Caco-2 (cell line): ENCODE measurements at regions not wholly inside any gene's neighbourhood (a gene's known extent, or its start where the extent isn't known, plus 50 kb on each side); places are given as distances from the start of the nearest gene placed in this dataset.

Source experiments
- BruUV-seq: library from RNA; stranded (reverse); fragments of 400-500 nt; replicated peaks from 2 replicates; lab custom pipeline; 2021; lab: Mats Ljungman, UMichigan
- CTCF ChIA-PET: fragments of 300-600 bp; sonication (Branson Sonifier 250); formaldehyde crosslinking; loops from one replicate; lab custom pipeline; 2022; ENCODE audit warnings: antibody characterized with exemption; lab: Charles Lee
- POLR2A ChIA-PET: fragments of 300-600 bp; sonication (Branson Sonifier 250); formaldehyde crosslinking; loops from one replicate; lab custom pipeline; 2022; ENCODE audit warnings: antibody characterized with exemption; lab: Charles Lee
- DNase-seq, 2 experiments: peaks; one replicate each; pipeline versions ENCODE4 v3.0.0 to v3.0.0-alpha.2; 2020 to 2022
- H3K27me3 ChIP-seq: replicated peaks from 2 replicates; pipeline ENCODE4 v1.6.0; 2011; ENCODE audit warnings: low read length; ENCODE audit not compliant: control insufficient read depth, insufficient read depth
- H3K36me3 ChIP-seq: 2 replicates; pipeline ENCODE4 v1.5.1; 2011; ENCODE audit warnings: low read length; ENCODE audit not compliant: control insufficient read depth, insufficient read depth
- H3K4me1 ChIP-seq: fragments of 250-450 bp; sonication (Bioruptor Pico); 2 replicates; pipeline ENCODE4 v1.5.1; 2020; ENCODE audit warnings: mild to moderate bottlenecking
- H3K4me3 ChIP-seq: 2 replicates; pipeline ENCODE4 v1.5.1; 2011; ENCODE audit warnings: low read depth, mild to moderate bottlenecking, control low read depth, low read length
- H3K9me3 ChIP-seq: fragments of 250-450 bp; sonication (Bioruptor Pico); 2 replicates; pipeline ENCODE4 v1.5.1; 2020; ENCODE audit warnings: mild to moderate bottlenecking, moderate library complexity
- H3K27ac Mint-ChIP-seq: one replicate; pipeline ENCODE4 v1.8.0; 2022; ENCODE audit warnings: mixed read lengths; ENCODE audit not compliant: unreplicated experiment
- H3K27me3 Mint-ChIP-seq: one replicate; pipeline ENCODE4 v1.8.0; 2022; ENCODE audit warnings: mixed read lengths; ENCODE audit not compliant: insufficient read depth, unreplicated experiment
- H3K36me3 Mint-ChIP-seq: one replicate; pipeline ENCODE4 v1.8.0; 2022; ENCODE audit warnings: mild to moderate bottlenecking, mixed read lengths; ENCODE audit not compliant: insufficient read depth, unreplicated experiment
- H3K4me1 Mint-ChIP-seq: one replicate; pipeline ENCODE4 v1.8.0; 2022; ENCODE audit warnings: low read depth, mixed read lengths; ENCODE audit not compliant: unreplicated experiment
- H3K4me3 Mint-ChIP-seq: one replicate; pipeline ENCODE4 v1.8.0; 2022; ENCODE audit warnings: mild to moderate bottlenecking, moderate library complexity, mixed read lengths; ENCODE audit not compliant: unreplicated experiment
- H3K9me3 Mint-ChIP-seq: one replicate; pipeline ENCODE4 v1.8.0; 2022; ENCODE audit warnings: mixed read lengths; ENCODE audit not compliant: unreplicated experiment
- CTCF ChIP-seq, 2 experiments: fragments of 200-600 bp in 1 of 2; IDR thresholded peaks; 1 replicate in 1 of 2; 2 replicates in 1 of 2; pipeline versions ENCODE4 v1.5.1 to v1.8.0; 2011 to 2022; ENCODE audit warnings: antibody characterized with exemption in 1 of 2, control low read depth in 1 of 2, inconsistent platforms in 1 of 2, low read depth in 1 of 2, low read length in 1 of 2, mild to moderate bottlenecking in 1 of 2, moderate library complexity in 1 of 2; ENCODE audit not compliant: insufficient read depth in 1 of 2, severe bottlenecking in 1 of 2, unreplicated experiment in 1 of 2
- intact Hi-C: fragments of 100-400 bp; cut with micrococcal nuclease; formaldehyde crosslinking; loops from one replicate; pipeline ENCODE4 v1.10.0; 2022; ENCODE audit not compliant: unreplicated experiment

GRCh38 chr10:25725917-25726716, 207.9 kb upstream of the MYO3A start:
- H3K27me3 ChIP-seq: no peaks in the 10 kb centered on the region
- no peaks in the 10 kb centered on the region for H3K4me1 ChIP-seq
- Mint-ChIP-seq H3K4me3 (no peak overlapping the region), H3K36me3 (no peaks in the 10 kb centered on the region), H3K4me1 (no peaks in the 10 kb centered on the region), H3K27ac (no peak overlapping the region), H3K27me3 (peaks cover 5% of the 10 kb centered on the region), H3K9me3 (peaks cover 12% of the 10 kb centered on the region)
- H3K4me3 ChIP-seq: no peak overlapping the region
- POLR2A ChIA-PET: no interaction called here
- peak; percentile 78 for TF ChIP-seq CTCF (IDR thresholded peaks at IDR 0.05; ENCODE audit: insufficient read depth in 1 of 2, low read depth in 1 of 2, low read length in 1 of 2, severe bottlenecking in 1 of 2, unreplicated experiment in 1 of 2)
- H3K36me3 ChIP-seq: no peaks in the 10 kb centered on the region
- peak; percentile 51 to 62 for DNase-seq
- CTCF ChIA-PET: interaction anchor here (0.6 to 1.0 kb wide), 4 partner anchors 23 to 544 kb away, joined by 3 to 5 read pairs (median 4); no protein-coding TSS in a partner anchor
- H3K9me3 ChIP-seq: peaks cover 8% of the 10 kb centered on the region
- intact Hi-C loops: loop anchor here (1.0 kb wide), 3 partner anchors 149 to 831 kb away; no protein-coding TSS in a partner anchor
- BruUV-seq: no TSS peak

- DNase-seq: no peak
- no TSS peak for BruUV-seq
- POLR2A ChIA-PET: no interaction called here
- no peaks in the 10 kb centered on the region for H3K36me3 ChIP-seq
- no peak overlapping the region for H3K4me3 ChIP-seq
- H3K4me1 ChIP-seq: no peaks in the 10 kb centered on the region
- no peaks in the 10 kb centered on the region for H3K4me1 Mint-ChIP-seq
- H3K9me3 Mint-ChIP-seq: no peaks in the 10 kb centered on the region
- no peak for TF ChIP-seq CTCF (IDR thresholded peaks at IDR 0.05; ENCODE audit: insufficient read depth in 1 of 2, low read depth in 1 of 2, low read length in 1 of 2, severe bottlenecking in 1 of 2, unreplicated experiment in 1 of 2)
- no peaks in the 10 kb centered on the region for H3K27me3 ChIP-seq
- no peaks in the 10 kb centered on the region for H3K36me3 Mint-ChIP-seq
- no peak overlapping the region for H3K4me3 Mint-ChIP-seq
- H3K27me3 Mint-ChIP-seq: peaks cover 17% of the 10 kb centered on the region
- intact Hi-C loops: no loop called here
- H3K9me3 ChIP-seq: no peaks in the 10 kb centered on the region
- CTCF ChIA-PET: no interaction called here
- H3K27ac Mint-ChIP-seq: no peak overlapping the region
Measured at GRCh38 chr10:25738776-25739175, 195.3 kb upstream of the MYO3A start.

GRCh38 chr10:25743832-25744231, 190.2 kb upstream of the MYO3A start:
- Histone ChIP-seq H3K4me1 (no peaks in the 10 kb centered on the region), H3K4me3 (no peak overlapping the region), H3K36me3 (no peaks in the 10 kb centered on the region), H3K9me3 (no peaks in the 10 kb centered on the region), H3K27me3 (no peaks in the 10 kb centered on the region)
- no peak overlapping the region for H3K4me3 Mint-ChIP-seq
- ChIA-PET CTCF (no interaction called here), POLR2A (no interaction called here)
- DNase-seq: no peak
- H3K27ac Mint-ChIP-seq: no peak overlapping the region
- H3K36me3 Mint-ChIP-seq: no peaks in the 10 kb centered on the region
- H3K9me3 Mint-ChIP-seq: no peaks in the 10 kb centered on the region
- intact Hi-C loops: no loop called here
- peaks cover 21% of the 10 kb centered on the region for H3K27me3 Mint-ChIP-seq
- no peaks in the 10 kb centered on the region for H3K4me1 Mint-ChIP-seq
- no TSS peak for BruUV-seq
- no peak for TF ChIP-seq CTCF (IDR thresholded peaks at IDR 0.05; ENCODE audit: insufficient read depth in 1 of 2, low read depth in 1 of 2, low read length in 1 of 2, severe bottlenecking in 1 of 2, unreplicated experiment in 1 of 2)
